Erythroblast (primary cell): ENCODE measurements at regions not wholly inside any gene's neighbourhood (a gene's known extent, or its start where the extent isn't known, plus 50 kb on each side); places are given as distances from the start of the nearest gene placed in this dataset.

ENCODE experiments used
- GATA1 ChIP-seq: IDR thresholded peaks from 2 replicates; pipeline ENCODE4 v1.6.1; 2011; ENCODE audit warnings: low read depth, mild to moderate bottlenecking, control low read depth, low read length, moderate library complexity
- POLR2A ChIP-seq: IDR thresholded peaks from 2 replicates; pipeline ENCODE4 v1.6.1; 2011; ENCODE audit warnings: mild to moderate bottlenecking, low read length

DNA sequence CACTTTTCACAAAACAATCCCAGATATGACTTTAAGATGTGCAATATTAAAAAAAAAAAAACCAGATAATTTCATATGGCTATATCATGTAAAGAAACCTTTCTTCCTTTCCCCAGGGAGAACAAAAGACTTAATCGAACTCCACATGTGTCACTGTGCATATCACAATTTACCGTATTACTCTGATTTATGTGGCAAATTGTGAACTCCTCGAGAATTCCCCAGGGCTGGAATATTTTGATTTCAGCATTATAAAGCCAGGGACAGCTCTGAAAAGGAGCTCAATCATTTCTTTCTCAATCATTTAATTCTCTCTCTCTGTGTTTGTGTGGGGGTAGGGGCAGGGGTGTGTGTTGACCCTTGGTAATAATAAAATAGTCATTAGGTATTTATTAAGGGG, 165.8 kb downstream of the TDRD15 start:
- TF ChIP-seq POLR2A (no peak), GATA1 (no peak)
